HG02970 (cell line): ENCODE measurements at regions not wholly inside any gene's neighbourhood (a gene's known extent, or its start where the extent isn't known, plus 50 kb on each side); places are given as distances from the start of the nearest gene placed in this dataset.

Source experiments
- ATAC-seq: cut with Tn5 transposase; IDR thresholded peaks from one replicate; pipeline ENCODE4 v1.9.1; 2021; ENCODE audit warnings: mild to moderate bottlenecking, moderate library complexity, moderate number of reproducible peaks; ENCODE audit not compliant: unreplicated experiment, low FRiP score

- no peak for ATAC-seq
Observed at GRCh38 chr10:110430340-110431273, 67.1 kb upstream of the DUSP5 start.

- ATAC-seq, result no peak
Observed at GRCh38 chr10:110431659-110432058, 66.0 kb upstream of the DUSP5 start.

DNA sequence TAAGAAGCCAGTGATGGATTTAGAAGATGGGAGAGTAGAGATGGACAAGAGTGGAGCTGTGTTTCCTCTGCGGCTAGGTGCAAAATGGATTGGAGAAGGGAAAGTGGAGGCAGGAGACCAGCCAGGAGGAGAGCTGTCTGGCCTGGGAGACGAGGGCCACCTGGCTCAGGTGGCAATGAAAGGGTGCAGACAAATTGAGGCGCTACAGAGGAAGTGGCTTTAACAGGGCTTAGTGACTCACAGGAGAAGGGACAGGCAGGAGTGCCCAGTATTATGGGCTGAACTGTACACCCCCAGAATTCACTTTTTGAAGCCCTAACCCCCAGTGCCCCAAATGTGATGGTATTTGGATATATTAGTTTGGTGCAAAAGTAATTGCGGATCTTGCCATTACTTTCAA lies 65.6 kb upstream of the DUSP5 start:
- no peak for ATAC-seq

DNA sequence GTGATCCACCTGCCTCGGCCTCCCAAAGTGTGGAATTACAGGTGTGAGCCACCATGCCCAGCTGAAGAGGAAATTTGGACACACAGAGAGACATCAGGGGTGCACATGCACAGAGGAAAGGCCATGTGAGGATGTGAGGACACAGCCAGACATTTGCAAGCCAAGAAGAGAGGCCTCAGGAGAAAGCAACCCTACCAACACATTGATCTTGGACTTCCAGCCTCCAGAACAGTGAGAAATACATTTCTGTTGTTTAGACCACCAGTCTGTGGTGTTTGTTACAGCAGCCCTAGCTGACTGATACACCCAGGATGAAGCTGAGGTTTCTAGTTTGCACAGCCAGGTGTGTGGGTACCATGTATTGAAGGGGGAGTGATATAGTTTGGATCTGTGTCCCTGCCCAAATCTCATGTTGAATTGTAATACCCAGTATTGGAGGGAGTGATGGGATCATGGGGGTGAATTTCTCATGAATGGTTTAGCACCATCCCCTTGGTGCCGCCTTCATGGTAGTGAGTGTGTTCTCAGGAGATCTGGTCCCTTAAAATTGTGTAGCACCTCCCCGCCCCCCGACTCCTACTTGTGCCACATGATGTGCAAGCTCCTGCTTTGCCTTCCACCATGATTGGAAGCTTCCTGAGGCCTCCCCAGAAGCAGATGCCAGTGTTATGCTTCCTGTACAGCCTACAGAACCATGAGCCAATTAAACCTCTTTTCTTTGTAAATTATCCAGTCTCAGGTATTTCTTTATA lies 64.7 kb upstream of the DUSP5 start:
- no peak for ATAC-seq

GRCh38 chr10:110433740-110434139 lies 64.0 kb upstream of the DUSP5 start:
- no peak for ATAC-seq

- no peak for ATAC-seq
Observed at GRCh38 chr10:110434489-110435096, 63.1 kb upstream of the DUSP5 start.

DNA sequence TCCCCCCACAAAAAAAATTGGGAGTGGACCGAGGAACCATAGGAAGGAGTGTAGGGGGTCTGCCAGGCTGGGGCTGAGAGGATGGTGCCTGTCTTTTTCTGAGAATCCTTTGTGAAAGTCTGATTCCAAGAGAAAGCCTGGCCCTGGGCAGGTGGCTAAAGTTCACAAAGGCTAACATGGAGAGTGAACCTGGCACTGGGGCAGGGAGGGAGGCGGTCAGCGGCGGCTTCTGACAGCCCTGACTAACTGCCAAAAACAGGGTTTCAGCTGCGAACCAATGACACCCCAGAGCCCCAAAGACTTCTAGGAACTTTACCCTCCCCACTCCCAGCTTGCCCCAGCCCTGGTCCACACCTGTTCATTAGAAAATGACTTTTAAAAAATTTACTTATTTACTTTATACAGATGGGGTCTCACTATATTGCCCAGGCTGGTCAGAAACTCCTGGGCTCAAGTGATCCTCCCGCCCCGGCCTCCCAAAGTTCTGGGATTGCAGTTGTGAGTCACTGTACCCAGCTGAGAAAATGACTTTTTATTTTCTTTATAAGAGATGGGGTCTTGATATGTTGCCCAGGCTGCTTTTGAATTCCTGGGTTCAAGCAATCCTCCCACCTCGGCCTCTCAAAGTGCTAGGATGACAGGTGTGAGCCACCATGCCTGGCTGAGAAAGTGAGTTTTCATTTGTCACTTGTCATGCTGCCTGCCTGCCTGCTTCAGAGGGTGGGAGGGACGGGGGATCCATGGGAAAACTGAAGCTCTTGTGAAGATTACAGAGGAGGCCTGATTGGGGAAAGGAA lies 61.0 kb upstream of the DUSP5 start:
- ATAC-seq, result no peak

DNA sequence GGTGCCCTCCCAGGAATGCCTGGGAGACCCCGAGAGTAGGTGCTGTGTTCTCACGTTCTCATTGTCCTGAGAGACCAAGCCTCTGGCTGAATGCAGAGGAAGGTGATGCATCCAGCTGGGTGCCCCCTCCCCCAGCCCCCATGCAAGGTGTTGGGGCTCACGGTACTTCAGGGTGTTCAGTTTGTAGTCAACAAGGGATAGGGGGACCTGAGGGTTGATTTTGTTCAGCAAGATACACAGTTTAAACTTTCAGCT lies 60.4 kb upstream of the DUSP5 start:
- no peak for ATAC-seq

- no peak for ATAC-seq
Observed at GRCh38 chr10:110437761-110438341, 59.9 kb upstream of the DUSP5 start.

GRCh38 chr10:110442746-110443145 lies 55.0 kb upstream of the DUSP5 start:
- ATAC-seq, result no peak

- no peak for ATAC-seq
Observed at GRCh38 chr10:110443239-110444003, 54.3 kb upstream of the DUSP5 start.

DNA sequence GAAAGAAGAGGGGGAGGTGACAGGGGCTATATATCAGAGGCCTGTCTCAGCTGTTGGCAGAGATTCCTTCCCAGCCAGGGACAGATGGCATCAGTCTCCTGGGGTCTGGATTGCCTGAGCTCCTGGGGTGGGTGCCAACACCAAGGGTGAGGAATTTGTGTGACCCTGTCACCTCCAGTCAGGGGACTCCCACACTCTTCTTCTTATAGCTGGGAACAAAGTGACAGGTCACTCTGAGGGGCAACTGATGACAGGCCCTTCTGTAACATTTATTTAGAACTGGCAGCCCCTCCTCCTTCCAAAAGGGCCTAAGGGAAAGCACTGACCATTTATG lies 53.7 kb upstream of the DUSP5 start:
- ATAC-seq, result no peak

- no peak for ATAC-seq
Observed at GRCh38 chr10:110445871-110446270, 51.8 kb upstream of the DUSP5 start.

DNA sequence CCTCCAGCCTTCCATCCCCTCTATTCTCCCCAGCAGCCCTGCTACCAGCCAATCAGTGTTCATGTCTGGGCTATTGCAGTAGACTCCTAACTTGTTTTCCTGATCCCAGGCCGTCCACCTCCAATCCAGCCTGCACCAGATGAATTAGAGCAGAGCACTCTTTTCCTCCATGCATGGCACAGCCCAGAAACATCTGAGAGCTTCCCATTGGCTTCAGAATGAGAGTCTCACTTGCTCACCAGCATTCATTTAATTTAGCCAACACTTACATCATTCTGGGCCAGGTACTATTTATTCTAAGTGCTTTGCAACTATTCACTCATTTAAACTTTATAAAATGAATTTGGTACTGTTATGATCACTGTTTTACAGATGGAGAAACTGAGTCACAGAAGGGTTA lies 51.4 kb upstream of the DUSP5 start:
- no peak for ATAC-seq

DNA sequence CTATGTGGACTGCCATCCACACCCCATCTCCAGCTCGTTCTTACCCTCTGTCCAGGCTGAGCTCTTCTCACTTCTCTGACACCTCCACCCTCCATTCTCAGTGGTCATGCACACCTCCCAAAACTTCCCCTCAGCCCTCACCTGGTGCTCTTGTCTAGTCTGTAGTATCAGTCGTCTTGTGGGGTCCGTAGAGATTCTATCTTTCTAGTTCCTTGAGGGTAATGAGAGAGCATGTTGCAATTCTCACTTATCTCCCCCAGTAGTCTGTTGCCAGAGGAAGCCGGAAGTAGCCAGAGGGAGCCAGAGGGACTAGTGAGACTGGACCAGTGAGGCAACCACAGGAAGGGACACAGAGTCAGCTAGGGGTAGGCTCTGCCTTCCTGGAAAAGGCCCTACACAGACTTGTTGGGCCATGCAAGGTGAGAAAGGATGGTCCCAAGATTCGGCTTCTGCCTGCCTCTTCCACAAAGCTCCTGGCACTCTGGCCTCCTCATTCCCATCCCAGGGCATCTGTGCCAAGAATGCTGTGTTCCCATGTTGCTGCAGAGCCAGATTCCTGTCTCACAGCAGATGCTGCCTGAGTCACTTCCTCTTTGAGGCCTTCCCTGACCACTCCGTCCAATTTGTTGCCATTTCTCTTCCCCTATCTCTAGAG lies 50.6 kb upstream of the DUSP5 start:
- no peak for ATAC-seq

DNA sequence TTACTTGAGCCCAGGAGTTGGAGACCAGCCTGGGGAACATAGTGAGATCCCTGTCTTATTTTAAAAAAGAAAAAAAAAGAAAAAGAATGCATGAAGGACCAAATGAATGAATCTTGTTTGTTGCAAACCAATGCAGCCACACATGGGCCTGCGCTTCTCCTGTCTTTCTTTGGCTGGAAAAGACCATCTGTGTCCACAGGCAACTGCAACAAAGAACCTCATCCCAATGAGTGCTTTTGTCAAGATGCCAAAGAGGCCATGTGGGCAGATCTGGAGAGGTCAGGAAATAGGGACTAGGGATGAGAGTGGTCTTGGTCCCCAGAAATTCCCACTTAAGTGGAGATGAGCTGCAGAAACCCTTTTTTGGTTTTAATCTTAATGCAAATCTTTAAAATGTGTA lies 49.8 kb upstream of the DUSP5 start:
- no peak for ATAC-seq
